ENCODE measurements at regions not wholly inside any gene's neighbourhood (a gene's known extent, or its start where the extent isn't known, plus 50 kb on each side); places are given as distances from the start of the nearest gene placed in this dataset.

DNA sequence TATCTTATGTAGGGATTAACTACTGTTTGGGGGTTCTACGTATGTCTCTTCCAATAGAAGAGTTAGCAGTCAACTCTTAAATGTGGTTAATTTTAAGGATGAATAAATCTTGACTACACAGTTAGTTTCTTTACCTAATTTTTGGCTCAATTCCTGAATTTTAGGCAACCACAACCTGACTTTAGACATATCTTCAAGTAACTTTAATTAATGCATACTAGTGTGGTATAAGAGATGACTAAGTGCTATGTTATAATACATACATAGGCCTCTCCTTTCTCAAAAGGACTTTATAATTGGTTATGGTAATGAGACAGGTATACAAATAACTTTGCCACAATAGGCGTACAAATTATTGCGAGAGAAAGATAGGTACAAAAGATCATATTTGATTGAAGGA lies 312.0 kb downstream of the IRS1 start:
- in situ Hi-C loops (cut with HindIII; ENCODE audit: extremely low pct_ligation_motif_present, low pct_unique_long_range_greater_than_20kb) = no loop called here

More for the DNA sequence above, 312.0 kb downstream of the IRS1 start:
- CTCF ChIA-PET (ENCODE audit: low intra/inter-chr PET ratio, low total read pairs) = no interaction called here
- FAIRE-seq (no peak), DNase-seq (ENCODE audit: low spot score) (no peak), ATAC-seq (no peak)
- POLR2A ChIA-PET = no interaction called here
- H3K9me3 ChIP-seq (ENCODE audit: low read length) = no peaks in the 10 kb centered on the region
- H3K4me3 ChIP-seq (replicated peaks in 1 of 3; ENCODE audit: insufficient read depth in 1 of 3, low read depth in 2 of 3, low read length in 3 of 3) = no peak overlapping the region
- 97% methylated on average over 3 of the region's 3 CpGs for WGBS (ENCODE audit: low lambda C conversion rate)
- H3K4me1 ChIP-seq (ENCODE audit: insufficient read depth, low read length) = peaks cover 24% of the 10 kb centered on the region
- BruUV-seq (replicated peaks) = no TSS peak
- intact Hi-C loops (cut with micrococcal nuclease; ENCODE audit: unreplicated experiment) = no loop called here
- H3K79me2 ChIP-seq (ENCODE audit: insufficient read depth, low read length) = no peaks in the 10 kb centered on the region
- H4K20me1 ChIP-seq (ENCODE audit: insufficient read depth, low read length) = no peaks in the 10 kb centered on the region
- no peaks in the 10 kb centered on the region for H3K27me3 ChIP-seq (ENCODE audit: control insufficient read depth in 1 of 2, insufficient read depth in 2 of 2, low read length in 2 of 2)
- H3K4me2 ChIP-seq (ENCODE audit: low read depth, low read length) = no peak overlapping the region
- H3K36me3 ChIP-seq (replicated peaks in 1 of 2; ENCODE audit: control insufficient read depth in 1 of 2, insufficient read depth in 2 of 2, low read length in 2 of 2) = no peaks in the 10 kb centered on the region
- TF ChIP-seq, protein P1, sequence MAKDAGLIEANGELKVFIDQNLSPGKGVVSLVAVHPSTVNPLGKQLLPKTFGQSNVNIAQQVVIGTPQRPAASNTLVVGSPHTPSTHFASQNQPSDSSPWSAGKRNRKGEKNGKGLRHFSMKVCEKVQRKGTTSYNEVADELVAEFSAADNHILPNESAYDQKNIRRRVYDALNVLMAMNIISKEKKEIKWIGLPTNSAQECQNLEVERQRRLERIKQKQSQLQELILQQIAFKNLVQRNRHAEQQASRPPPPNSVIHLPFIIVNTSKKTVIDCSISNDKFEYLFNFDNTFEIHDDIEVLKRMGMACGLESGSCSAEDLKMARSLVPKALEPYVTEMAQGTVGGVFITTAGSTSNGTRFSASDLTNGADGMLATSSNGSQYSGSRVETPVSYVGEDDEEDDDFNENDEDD (CRISPR knock-in tag; IDR thresholded peaks at IDR 0.05; ENCODE audit: borderline replicate concordance) = no peak
- TF ChIP-seq PCBP1 (IDR thresholded peaks at IDR 0.05; ENCODE audit: borderline replicate concordance, low read depth, low read length) = no peak
- no peak for TF ChIP-seq ZNF616 (CRISPR knock-in tag; IDR thresholded peaks at IDR 0.05; ENCODE audit: low read depth)
- TF ChIP-seq ZFP90 (CRISPR knock-in tag; IDR thresholded peaks at IDR 0.05; ENCODE audit: borderline replicate concordance) = no peak
- TF ChIP-seq EP300 (IDR thresholded peaks at IDR 0.05; ENCODE audit: low read depth in 2 of 2, low read length in 2 of 2) = no peak
- TF ChIP-seq EP300 (CRISPR knock-in tag; IDR thresholded peaks at IDR 0.05; ENCODE audit: borderline replicate concordance) = no peak
- TF ChIP-seq, protein P2, sequence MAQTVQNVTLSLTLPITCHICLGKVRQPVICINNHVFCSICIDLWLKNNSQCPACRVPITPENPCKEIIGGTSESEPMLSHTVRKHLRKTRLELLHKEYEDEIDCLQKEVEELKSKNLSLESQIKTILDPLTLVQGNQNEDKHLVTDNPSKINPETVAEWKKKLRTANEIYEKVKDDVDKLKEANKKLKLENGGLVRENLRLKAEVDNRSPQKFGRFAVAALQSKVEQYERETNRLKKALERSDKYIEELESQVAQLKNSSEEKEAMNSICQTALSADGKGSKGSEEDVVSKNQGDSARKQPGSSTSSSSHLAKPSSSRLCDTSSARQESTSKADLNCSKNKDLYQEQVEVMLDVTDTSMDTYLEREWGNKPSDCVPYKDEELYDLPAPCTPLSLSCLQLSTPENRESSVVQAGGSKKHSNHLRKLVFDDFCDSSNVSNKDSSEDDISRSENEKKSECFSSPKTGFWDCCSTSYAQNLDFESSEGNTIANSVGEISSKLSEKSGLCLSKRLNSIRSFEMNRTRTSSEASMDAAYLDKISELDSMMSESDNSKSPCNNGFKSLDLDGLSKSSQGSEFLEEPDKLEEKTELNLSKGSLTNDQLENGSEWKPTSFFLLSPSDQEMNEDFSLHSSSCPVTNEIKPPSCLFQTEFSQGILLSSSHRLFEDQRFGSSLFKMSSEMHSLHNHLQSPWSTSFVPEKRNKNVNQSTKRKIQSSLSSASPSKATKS (CRISPR knock-in tag; IDR thresholded peaks at IDR 0.05) = no peak
- TF ChIP-seq, protein P3, sequence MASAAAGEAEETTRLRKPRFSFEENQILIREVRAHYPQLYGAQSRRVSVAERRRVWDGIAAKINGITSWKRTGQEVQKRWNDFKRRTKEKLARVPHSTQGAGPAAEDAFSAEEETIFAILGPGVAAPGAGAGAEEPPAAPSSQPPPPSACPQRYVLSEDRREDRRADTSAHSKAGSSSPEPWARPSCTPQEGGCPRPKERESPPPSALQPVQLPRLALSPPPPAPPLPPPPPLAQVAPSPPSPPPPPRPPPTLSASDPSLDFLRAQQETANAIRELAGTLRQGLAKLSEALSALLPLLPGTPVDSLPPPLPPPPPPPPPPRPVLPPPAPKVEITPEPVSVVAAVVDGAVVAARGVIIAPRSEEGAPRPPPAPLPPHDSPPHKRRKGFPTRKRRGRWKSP (CRISPR knock-in tag; IDR thresholded peaks at IDR 0.05) = no peak
- no peak for TF ChIP-seq NFIC (IDR thresholded peaks at IDR 0.05; ENCODE audit: low read length)
- TF ChIP-seq, protein P4, sequence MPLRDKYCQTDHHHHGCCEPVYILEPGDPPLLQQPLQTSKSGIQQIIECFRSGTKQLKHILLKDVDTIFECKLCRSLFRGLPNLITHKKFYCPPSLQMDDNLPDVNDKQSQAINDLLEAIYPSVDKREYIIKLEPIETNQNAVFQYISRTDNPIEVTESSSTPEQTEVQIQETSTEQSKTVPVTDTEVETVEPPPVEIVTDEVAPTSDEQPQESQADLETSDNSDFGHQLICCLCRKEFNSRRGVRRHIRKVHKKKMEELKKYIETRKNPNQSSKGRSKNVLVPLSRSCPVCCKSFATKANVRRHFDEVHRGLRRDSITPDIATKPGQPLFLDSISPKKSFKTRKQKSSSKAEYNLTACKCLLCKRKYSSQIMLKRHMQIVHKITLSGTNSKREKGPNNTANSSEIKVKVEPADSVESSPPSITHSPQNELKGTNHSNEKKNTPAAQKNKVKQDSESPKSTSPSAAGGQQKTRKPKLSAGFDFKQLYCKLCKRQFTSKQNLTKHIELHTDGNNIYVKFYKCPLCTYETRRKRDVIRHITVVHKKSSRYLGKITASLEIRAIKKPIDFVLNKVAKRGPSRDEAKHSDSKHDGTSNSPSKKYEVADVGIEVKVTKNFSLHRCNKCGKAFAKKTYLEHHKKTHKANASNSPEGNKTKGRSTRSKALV (CRISPR knock-in tag; IDR thresholded peaks at IDR 0.05) = no peak
- TF ChIP-seq ZKSCAN5 (CRISPR knock-in tag; IDR thresholded peaks at IDR 0.05) = no peak
- no peak for TF ChIP-seq REL (CRISPR knock-in tag; conservative IDR thresholded peaks at IDR 0.05)
- no peak for TF ChIP-seq ETV5 (CRISPR knock-in tag; IDR thresholded peaks at IDR 0.05; ENCODE audit: borderline replicate concordance)
- no peak overlapping the region for H3K9ac ChIP-seq (ENCODE audit: insufficient read depth, low read depth, low read length)
- H3K27ac ChIP-seq (ENCODE audit: extremely low read length, insufficient read depth, low read length) = no peak overlapping the region
- H2AFZ ChIP-seq (ENCODE audit: low read length) = no peak overlapping the region
